ENCODE measurements at regions not wholly inside any gene's neighbourhood (a gene's known extent, or its start where the extent isn't known, plus 50 kb on each side); places are given as distances from the start of the nearest gene placed in this dataset.

GRCh38 chr15:70264014-70264582 lies 166.4 kb upstream of the TLE3 start:
- Histone ChIP-seq H3K4me2 (ENCODE audit: low read length) (no peak overlapping the region), H3K27ac (ENCODE audit: low read length) (no peak overlapping the region), H3K9me2 (ENCODE audit: insufficient read depth, low read length) (no peaks in the 10 kb centered on the region), H3K9me3 (ENCODE audit: low read length) (no peaks in the 10 kb centered on the region), H3K4me3 (ENCODE audit: low read length) (peak overlapping the region; percentile 23), H3F3A (ENCODE audit: insufficient read depth, low read length, poor library complexity, severe bottlenecking) (no peaks in the 10 kb centered on the region), H3K79me2 (replicated peaks; ENCODE audit: insufficient read depth, low read length) (no peaks in the 10 kb centered on the region), H3K36me3 (ENCODE audit: insufficient read depth, low read length) (no peaks in the 10 kb centered on the region), H4K20me1 (ENCODE audit: insufficient read depth) (no peaks in the 10 kb centered on the region), H3K9ac (ENCODE audit: low read length) (no peak overlapping the region), H2AFZ (ENCODE audit: low read depth, low read length) (no peak overlapping the region), H3K27me3 (ENCODE audit: insufficient read depth, low read depth, low read length) (no peaks in the 10 kb centered on the region)
- TF ChIP-seq RAD21 (conservative IDR thresholded peaks at IDR 0.05) (no peak), EP300 (conservative IDR thresholded peaks at IDR 0.05; ENCODE audit: poor library complexity, severe bottlenecking) (no peak), MXI1 (conservative IDR thresholded peaks at IDR 0.05; ENCODE audit: poor library complexity, severe bottlenecking) (no peak), REST (IDR thresholded peaks at IDR 0.05; ENCODE audit: borderline replicate concordance) (no peak)

- no peaks in the 10 kb centered on the region for H3K9me2 ChIP-seq (ENCODE audit: insufficient read depth, low read length)
- H3K27me3 ChIP-seq (ENCODE audit: insufficient read depth, low read depth, low read length): no peaks in the 10 kb centered on the region
- no peaks in the 10 kb centered on the region for H4K20me1 ChIP-seq (ENCODE audit: insufficient read depth)
- H3K79me2 ChIP-seq (replicated peaks; ENCODE audit: insufficient read depth, low read length): no peaks in the 10 kb centered on the region
- no peak overlapping the region for H3K9ac ChIP-seq (ENCODE audit: low read length)
- no peak overlapping the region for H2AFZ ChIP-seq (ENCODE audit: low read depth, low read length)
- H3K4me3 ChIP-seq (ENCODE audit: low read length): no peak overlapping the region
- no peaks in the 10 kb centered on the region for H3K36me3 ChIP-seq (ENCODE audit: insufficient read depth, low read length)
- no peak overlapping the region for H3K4me2 ChIP-seq (ENCODE audit: low read length)
- no peak for TF ChIP-seq EZH2 (IDR thresholded peaks at IDR 0.05; ENCODE audit: borderline replicate concordance, insufficient read depth, low read length, poor library complexity, severe bottlenecking)
- TF ChIP-seq POLR2AphosphoS5 (IDR thresholded peaks at IDR 0.05): no peak
- TF ChIP-seq, protein P1, sequence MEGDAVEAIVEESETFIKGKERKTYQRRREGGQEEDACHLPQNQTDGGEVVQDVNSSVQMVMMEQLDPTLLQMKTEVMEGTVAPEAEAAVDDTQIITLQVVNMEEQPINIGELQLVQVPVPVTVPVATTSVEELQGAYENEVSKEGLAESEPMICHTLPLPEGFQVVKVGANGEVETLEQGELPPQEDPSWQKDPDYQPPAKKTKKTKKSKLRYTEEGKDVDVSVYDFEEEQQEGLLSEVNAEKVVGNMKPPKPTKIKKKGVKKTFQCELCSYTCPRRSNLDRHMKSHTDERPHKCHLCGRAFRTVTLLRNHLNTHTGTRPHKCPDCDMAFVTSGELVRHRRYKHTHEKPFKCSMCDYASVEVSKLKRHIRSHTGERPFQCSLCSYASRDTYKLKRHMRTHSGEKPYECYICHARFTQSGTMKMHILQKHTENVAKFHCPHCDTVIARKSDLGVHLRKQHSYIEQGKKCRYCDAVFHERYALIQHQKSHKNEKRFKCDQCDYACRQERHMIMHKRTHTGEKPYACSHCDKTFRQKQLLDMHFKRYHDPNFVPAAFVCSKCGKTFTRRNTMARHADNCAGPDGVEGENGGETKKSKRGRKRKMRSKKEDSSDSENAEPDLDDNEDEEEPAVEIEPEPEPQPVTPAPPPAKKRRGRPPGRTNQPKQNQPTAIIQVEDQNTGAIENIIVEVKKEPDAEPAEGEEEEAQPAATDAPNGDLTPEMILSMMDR (IDR thresholded peaks at IDR 0.05; ENCODE audit: poor library complexity, severe bottlenecking): no peak
- no peak for TF ChIP-seq REST (IDR thresholded peaks at IDR 0.05; ENCODE audit: borderline replicate concordance)
- TF ChIP-seq EP300 (conservative IDR thresholded peaks at IDR 0.05; ENCODE audit: poor library complexity, severe bottlenecking): no peak
- no peak for TF ChIP-seq RAD21 (conservative IDR thresholded peaks at IDR 0.05)
- TF ChIP-seq MXI1 (conservative IDR thresholded peaks at IDR 0.05; ENCODE audit: poor library complexity, severe bottlenecking): no peak
- no peak for TF ChIP-seq SMC3 (conservative IDR thresholded peaks at IDR 0.05; ENCODE audit: poor library complexity)
- no peak for TF ChIP-seq TAF1 (IDR thresholded peaks at IDR 0.05; ENCODE audit: low read depth)
- no peaks in the 10 kb centered on the region for H3F3A ChIP-seq (ENCODE audit: insufficient read depth, low read length, poor library complexity, severe bottlenecking)
- H3K9me3 ChIP-seq (ENCODE audit: low read length): no peaks in the 10 kb centered on the region
- no peak overlapping the region for H3K27ac ChIP-seq (ENCODE audit: low read length)
Observed at GRCh38 chr15:70262591-70263274, 165.0 kb upstream of the TLE3 start.

All from neural cell (in vitro differentiated cells).